ENCODE measurements at regions not wholly inside any gene's neighbourhood (a gene's known extent, or its start where the extent isn't known, plus 50 kb on each side); places are given as distances from the start of the nearest gene placed in this dataset.

DNA sequence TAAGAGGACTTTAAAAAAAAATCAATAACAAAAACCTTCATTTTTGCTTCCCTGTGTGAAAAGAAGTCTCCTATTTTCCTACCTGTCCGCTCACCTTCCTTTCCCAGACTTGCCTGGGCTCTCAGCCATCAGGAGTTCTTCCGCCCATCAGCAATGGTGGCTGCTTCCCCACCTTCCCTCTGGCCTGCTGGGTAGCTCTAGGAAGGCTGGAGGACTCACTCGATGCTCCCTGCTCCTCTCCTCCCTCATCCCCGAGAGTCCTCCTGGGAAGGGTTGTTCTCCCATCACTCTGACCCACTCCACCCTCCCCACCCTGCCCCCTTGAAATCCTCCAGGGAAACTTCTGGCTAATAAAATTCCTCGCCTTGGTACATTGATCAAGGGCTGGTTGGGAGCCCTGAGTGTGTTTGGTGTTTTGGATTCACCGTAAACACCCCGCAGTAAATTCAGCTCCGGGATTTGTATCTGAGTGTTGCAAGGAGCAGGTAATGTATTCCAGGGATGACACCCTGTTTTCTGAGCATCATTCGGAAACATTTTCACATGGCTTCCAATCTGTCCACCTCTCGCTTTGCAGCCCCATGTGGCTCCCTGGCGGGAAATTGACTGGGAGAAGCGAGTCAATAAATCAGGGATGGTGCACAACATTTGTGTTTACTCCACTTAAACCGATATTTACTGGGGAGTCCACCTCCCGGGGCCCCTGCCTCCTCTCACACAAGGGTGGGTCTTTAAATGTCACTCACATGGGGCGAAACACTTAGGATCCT, 126.4 kb upstream of the SDK1 start:
- TF ChIP-seq, protein P1, sequence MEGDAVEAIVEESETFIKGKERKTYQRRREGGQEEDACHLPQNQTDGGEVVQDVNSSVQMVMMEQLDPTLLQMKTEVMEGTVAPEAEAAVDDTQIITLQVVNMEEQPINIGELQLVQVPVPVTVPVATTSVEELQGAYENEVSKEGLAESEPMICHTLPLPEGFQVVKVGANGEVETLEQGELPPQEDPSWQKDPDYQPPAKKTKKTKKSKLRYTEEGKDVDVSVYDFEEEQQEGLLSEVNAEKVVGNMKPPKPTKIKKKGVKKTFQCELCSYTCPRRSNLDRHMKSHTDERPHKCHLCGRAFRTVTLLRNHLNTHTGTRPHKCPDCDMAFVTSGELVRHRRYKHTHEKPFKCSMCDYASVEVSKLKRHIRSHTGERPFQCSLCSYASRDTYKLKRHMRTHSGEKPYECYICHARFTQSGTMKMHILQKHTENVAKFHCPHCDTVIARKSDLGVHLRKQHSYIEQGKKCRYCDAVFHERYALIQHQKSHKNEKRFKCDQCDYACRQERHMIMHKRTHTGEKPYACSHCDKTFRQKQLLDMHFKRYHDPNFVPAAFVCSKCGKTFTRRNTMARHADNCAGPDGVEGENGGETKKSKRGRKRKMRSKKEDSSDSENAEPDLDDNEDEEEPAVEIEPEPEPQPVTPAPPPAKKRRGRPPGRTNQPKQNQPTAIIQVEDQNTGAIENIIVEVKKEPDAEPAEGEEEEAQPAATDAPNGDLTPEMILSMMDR (IDR thresholded peaks at IDR 0.05), result no peak
- no peak for TF ChIP-seq ZFX (IDR thresholded peaks at IDR 0.05; ENCODE audit: borderline replicate concordance)

Data from 22Rv1 (cell line).